AG04449 (cell line): ENCODE measurements at regions not wholly inside any gene's neighbourhood (a gene's known extent, or its start where the extent isn't known, plus 50 kb on each side); places are given as distances from the start of the nearest gene placed in this dataset.

ENCODE experiments used
- CTCF ChIA-PET: fragments of 350-600 bp; formaldehyde crosslinking; extraction: SDS; loops from one replicate; lab custom pipeline; 2021; ENCODE audit warnings: antibody characterized with exemption; lab: Yijun Ruan, JAX
- POLR2A ChIA-PET: fragments of 400-600, 350-600 bp; formaldehyde crosslinking; extraction: SDS; loops from one replicate; lab custom pipeline; 2020; ENCODE audit warnings: antibody characterized with exemption, inconsistent platforms; lab: Yijun Ruan, JAX
- DNase-seq: peaks from one replicate; pipeline ENCODE4 v3.0.0-alpha.2; 2010; ENCODE audit warnings: low read depth, low spot score
- H3K4me3 ChIP-seq: 2 replicates; pipeline ENCODE4 v1.5.1; 2011; ENCODE audit warnings: low read depth, mild to moderate bottlenecking, control low read depth, low read length
- TF ChIP-seq, protein P1 (sequence below): IDR thresholded peaks from one replicate; pipeline ENCODE4 v1.5.1; 2011; ENCODE audit warnings: mild to moderate bottlenecking, moderate library complexity, low read length, control low read depth, inconsistent platforms; ENCODE audit not compliant: insufficient read depth; ENCODE audit errors: missing control alignments

DNA sequence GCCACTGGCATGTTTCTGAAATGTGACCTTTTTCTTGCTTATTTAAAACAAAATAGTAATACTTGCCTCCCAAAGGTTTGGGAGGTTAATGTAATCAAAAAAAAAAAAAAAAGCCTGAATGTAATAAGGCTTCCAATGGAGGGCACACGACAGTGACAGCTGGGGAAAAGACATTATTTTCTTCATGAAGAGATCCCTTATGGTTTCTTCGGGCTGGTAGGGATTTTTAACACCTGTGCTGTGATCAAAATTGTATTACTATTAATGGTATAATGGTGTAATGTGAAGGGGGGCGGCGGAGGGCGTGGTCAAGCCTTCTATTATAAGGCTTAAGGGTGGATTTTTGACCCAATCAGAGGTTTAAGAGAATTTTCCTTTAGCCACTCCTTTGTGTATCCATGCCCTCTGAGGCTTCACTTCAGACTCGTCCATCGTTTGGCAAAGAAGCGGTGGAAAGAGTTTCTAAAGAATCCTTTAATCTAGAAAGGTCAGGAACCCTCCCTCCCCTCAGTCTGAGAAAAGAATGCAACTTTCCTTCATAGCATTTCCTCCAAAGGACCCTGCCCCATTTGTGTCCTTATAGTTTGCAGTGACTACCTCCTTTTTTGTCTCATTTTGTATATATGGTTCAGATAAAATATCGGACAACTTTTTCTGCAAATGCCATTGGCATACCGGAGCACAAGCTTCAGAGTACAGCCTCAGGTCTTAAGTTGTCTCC lies 89.5 kb upstream of the CHD2 start:
- TF ChIP-seq, protein P1, sequence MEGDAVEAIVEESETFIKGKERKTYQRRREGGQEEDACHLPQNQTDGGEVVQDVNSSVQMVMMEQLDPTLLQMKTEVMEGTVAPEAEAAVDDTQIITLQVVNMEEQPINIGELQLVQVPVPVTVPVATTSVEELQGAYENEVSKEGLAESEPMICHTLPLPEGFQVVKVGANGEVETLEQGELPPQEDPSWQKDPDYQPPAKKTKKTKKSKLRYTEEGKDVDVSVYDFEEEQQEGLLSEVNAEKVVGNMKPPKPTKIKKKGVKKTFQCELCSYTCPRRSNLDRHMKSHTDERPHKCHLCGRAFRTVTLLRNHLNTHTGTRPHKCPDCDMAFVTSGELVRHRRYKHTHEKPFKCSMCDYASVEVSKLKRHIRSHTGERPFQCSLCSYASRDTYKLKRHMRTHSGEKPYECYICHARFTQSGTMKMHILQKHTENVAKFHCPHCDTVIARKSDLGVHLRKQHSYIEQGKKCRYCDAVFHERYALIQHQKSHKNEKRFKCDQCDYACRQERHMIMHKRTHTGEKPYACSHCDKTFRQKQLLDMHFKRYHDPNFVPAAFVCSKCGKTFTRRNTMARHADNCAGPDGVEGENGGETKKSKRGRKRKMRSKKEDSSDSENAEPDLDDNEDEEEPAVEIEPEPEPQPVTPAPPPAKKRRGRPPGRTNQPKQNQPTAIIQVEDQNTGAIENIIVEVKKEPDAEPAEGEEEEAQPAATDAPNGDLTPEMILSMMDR = no peak
- POLR2A ChIA-PET = interaction anchor here (0.9 to 4.1 kb wide), 7 partner anchors 9 to 98 kb away, joined by 4 to 45 read pairs (median 10); partner anchors contain the start of gene CHD2
- H3K4me3 ChIP-seq = peak overlapping the region; percentile 33
- CTCF ChIA-PET = interaction anchor here (0.6 to 4.5 kb wide), 11 partner anchors 9 to 1235 kb away, joined by 3 to 51 read pairs (median 11); no protein-coding TSS in a partner anchor
- no peak for DNase-seq

DNA sequence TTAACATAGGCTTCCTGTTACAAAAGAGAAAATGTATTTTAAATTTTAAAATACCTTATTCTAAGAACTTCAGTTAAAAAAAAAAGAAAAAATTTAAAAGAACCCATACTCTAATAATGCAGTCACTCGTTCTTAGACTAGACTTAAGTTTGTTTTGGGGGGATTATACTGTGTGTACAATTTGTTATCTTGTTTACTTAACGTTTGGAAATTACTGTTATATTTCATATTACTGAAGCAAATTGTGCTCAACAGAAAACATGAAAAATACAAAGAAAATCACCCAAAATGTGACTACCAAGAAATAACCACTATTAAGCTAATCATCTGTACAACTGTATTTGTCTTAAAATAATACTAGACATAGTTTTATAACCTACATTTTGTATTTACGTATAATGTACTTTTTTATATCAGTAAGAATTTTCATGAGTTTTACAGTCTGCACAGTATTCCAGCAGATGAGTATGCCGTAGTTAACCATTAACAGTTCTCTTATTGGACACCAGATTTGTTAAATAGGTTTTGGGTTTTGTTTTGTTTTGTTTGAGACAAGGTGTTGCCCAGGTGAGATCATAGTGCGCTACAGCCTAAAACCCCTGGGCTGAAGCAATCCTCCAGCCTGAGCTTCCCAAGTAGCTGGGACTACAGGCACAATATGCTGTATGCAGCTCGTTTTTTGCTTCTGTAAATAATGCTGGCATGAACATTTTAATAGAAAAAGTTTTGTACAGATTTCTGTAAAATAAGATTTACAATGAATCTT lies 88.8 kb upstream of the CHD2 start:
- TF ChIP-seq, protein P1 = no peak
- H3K4me3 ChIP-seq = peak overlapping the region; percentile 33
- POLR2A ChIA-PET = interaction anchor here (1.3 to 1.7 kb wide), 2 partner anchors 71 to 97 kb away, joined by 4 to 10 read pairs; no protein-coding TSS in a partner anchor
- CTCF ChIA-PET = interaction anchor here (0.6 to 4.5 kb wide), 6 partner anchors 9 to 190 kb away, joined by 3 to 51 read pairs (median 4); no protein-coding TSS in a partner anchor
- no peak for DNase-seq

DNA sequence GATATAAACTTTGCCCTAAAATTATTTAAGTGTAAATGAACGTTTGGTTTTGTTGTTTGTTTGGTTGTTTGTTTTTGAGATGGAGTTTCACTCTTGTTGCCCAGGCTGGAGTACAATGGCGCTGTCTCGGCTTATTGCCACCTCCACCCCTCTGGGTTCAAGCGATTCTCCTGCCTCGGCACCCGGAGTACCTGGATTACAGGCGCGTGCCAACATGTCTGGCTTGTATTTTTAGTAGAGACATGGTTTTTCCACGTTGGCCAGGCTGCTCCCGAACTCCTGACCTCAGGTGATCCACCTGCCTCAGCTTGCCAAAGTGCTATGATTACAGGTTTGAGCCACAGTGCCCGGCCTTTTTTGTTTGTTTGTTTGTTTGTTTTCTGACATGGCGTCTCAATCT lies 87.9 kb upstream of the CHD2 start:
- H3K4me3 ChIP-seq = no peak overlapping the region
- POLR2A ChIA-PET = interaction anchor here (1.3 to 1.8 kb wide), 3 partner anchors 70 to 96 kb away, joined by 4 to 10 read pairs (median 7); no protein-coding TSS in a partner anchor

DNA sequence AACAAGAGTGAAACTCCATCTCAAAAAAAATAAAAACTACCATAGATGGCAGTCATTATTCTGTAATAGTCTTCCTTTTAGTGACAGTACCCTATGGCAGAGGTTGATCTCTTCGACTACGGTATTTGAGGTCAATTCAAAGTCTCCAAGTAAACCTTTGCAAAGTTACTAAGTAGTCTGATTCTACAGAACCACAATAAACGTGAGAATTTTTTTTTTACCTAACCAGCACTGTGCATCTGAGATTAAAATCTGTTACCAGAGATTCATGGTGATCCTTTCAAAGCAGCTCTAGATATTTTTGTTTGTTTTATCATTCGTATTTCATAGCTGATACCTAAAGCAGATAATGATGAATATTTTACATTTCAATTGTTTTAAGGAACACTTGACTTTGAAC lies 86.6 kb upstream of the CHD2 start:
- TF ChIP-seq, protein P1 = no peak
- no peak overlapping the region for H3K4me3 ChIP-seq
- ChIA-PET CTCF (no interaction called here), POLR2A (interaction anchor here (1.8 kb wide), 1 partner anchor 69 kb away, joined by 7 read pairs; no protein-coding TSS in a partner anchor)
- DNase-seq = no peak

More for the DNA sequence above, 87.9 kb upstream of the CHD2 start:
- CTCF ChIA-PET = interaction anchor here (1.0 kb wide), 1 partner anchor 97 kb away, joined by 4 read pairs; no protein-coding TSS in a partner anchor
- TF ChIP-seq, protein P1 = no peak
- DNase-seq = no peak

DNA sequence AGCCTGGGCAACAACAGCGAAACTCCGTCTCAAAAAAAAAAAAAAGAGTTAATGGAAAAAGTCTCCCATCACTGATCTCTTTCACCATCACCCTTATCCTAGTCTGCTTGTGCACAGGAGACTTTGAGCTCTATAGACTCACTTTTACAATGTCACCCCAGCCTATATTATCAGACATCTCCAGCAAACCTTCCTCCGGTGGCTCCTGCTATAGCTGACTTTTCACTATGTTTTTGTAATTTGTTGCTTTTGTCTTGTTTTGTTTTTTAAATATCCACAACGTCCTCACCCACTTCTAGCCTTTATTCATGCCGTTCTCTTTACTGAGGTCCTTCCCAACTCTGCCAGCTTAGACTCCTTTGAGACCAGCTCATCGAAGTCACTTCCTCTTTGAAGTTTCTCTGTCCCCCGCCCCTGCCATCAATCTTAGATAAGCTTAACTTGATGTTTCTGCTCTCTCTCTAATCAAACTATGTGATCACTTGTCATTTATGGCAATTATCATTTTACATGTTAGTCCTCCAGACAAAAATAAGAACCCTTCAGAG lies 82.7 kb upstream of the CHD2 start:
- ChIA-PET POLR2A (no interaction called here), CTCF (interaction anchor here (0.6 to 1.1 kb wide), 2 partner anchors 8 to 97 kb away, joined by 4 to 7 read pairs; no protein-coding TSS in a partner anchor)
- no peak overlapping the region for H3K4me3 ChIP-seq
- TF ChIP-seq, protein P1 = no peak
- DNase-seq = no peak
